HG03196 (cell line): ENCODE measurements at regions not wholly inside any gene's neighbourhood (a gene's known extent, or its start where the extent isn't known, plus 50 kb on each side); places are given as distances from the start of the nearest gene placed in this dataset.
"Not testable (repeated sequence)": the region's sequence is repeated elsewhere in the genome, so short reads cannot be mapped to it uniquely, and the experiment has no call there.

ENCODE experiments used
- ATAC-seq: cut with Tn5 transposase; IDR thresholded peaks from one replicate; pipeline ENCODE4 v1.9.1; 2021; ENCODE audit not compliant: unreplicated experiment

DNA sequence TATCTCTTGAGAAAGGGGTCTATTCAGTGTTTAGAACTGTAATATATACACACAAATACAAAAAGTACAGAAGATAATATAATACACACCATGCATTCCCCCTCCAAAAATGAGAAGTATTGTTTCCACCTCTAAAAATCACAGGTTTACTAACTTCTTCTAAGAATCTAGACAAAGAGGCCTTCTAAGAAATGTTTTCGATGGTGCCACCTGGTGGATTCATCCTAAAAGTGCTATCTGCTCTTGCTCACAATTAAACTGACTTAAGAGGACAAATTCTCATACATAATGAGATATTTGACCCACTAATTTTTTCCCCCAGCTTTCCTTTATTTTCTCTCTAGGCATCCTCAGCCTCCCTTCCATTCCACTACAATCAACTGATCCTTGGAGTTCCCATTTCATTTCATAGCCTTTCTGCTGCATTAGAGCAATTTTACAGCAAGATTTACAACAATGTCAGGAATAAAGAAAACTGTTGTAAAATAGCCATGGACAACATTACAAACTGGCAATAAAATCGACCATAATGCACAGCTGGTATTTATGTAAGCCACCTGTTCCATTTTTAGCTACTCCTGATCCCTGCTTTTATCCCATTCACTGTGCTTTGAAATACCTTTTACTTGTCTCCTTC is 124.6 kb downstream of the ARRDC4 start:
- ATAC-seq: peak; percentile 58

DNA sequence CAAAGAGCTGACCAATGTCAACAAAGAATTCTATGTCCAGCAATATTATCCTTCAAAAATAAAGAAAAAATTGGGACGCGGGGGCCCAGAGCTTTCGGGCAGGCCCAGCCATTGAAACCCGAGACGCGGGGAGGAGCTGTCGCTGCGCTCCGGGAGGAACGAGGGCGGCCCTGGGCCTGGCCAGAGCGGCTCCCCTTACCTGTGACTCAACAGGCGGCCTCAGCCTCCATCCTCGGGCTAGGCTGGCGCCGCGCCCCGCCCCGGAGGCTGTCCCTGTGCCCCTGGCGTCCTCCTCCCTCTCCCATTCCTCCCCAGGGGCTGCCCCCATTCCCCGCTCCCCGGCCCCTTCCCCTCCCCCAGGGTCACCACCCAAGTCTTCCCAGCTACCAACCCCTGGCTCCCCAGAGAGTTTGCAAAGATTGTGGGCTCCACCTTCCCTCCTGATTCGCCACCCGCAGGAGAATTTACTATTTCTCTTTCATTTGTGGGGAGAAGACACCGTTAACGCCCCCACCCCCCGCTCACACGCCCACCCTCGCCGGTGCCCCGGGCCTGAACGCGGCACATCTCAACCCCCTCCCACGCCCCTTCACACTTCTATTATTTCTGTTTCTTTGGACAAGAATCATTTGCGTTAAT is 127.9 kb downstream of the ARRDC4 start:
- ATAC-seq: not testable (repeated sequence)

- not testable (repeated sequence) for ATAC-seq
Observed at GRCh38 chr15:98089352-98089751, 128.8 kb downstream of the ARRDC4 start.

DNA sequence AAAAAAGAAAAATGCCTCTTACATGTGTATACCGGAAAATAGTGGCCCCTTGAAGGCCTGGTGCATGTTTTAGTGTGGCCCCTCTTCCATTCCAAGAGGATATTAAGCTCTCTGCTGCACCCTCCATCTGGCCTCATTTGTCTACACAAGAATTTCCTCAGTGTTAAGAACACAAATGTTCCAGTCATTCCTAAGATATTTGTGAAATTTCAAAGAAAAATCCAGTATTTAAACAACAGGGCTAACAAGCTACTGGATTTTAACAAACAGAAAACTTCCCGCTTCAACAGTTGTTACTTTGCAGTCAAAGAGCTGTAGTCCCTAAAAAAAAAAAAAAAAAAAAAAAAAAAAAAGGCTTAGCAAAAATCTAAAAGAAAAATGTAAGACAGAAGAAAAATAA is 137.5 kb downstream of the ARRDC4 start:
- not testable (repeated sequence) for ATAC-seq

DNA sequence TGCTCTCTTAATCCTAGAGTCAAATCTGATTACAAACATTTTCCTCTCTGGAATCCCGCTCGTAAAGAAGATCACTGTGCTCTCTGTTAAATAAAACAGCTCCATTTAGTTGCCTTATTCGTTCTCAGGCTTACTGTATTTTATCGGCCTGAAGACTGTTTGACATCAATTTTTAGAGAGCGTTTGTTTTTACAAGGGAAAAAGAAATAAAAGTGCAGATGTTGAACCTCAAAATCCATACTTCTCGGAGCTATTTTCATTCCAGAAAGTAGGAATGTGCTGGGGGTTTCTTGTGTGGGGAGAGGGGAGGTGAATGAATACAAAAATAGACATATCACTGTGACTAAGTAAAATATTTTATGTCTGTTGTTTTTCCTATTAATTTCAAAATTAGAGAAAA is 140.1 kb downstream of the ARRDC4 start:
- ATAC-seq: not testable (repeated sequence)

DNA sequence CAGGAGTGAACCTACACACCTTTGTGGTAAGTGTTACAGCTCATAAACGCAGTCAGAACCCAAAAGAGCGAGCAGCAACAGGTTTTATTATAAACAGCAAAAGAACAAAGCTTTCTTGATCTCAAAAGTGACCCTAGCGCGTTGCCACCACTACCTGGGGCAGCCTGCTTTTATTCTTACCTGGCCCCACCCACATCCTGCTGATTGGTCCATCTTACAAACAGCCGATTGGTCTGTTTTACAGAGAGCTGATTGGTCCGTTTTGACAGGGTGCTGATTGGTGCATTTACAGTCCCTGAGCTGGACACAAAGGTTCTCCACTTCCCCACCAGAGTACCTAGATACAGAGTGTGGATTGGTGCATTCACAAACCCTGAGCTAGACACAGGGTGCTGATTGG is 143.1 kb downstream of the ARRDC4 start:
- no peak for ATAC-seq

GRCh38 chr15:98104386-98105151 is 144.1 kb downstream of the ARRDC4 start:
- not testable (repeated sequence) for ATAC-seq

DNA sequence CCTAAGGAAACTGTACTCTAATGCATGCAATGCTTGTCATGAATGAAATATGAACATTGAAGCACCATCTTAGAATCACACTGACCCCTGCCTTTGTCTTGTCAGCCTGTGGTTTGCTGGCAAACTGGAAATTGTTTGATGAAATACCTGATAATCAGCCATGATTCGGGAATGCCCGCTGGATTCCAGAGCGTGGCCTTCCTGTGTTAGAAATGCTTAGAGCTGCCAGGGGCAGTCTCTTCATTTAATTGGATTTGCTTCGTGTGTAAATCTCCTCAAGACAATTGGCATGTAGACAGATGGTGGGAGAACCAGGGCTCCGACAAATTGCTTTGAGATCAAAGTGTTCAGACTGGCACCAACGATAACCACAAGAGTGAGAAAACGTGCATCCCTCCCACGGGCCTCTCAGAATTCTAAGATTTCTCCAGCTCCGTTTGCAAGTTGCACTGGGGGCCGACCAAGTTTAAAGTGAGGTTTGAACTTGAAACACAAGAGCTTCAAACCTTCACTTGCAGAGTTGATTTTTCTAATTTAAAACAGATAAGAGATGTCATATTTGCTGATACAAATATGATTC is 146.2 kb downstream of the ARRDC4 start:
- ATAC-seq: not testable (repeated sequence)

DNA sequence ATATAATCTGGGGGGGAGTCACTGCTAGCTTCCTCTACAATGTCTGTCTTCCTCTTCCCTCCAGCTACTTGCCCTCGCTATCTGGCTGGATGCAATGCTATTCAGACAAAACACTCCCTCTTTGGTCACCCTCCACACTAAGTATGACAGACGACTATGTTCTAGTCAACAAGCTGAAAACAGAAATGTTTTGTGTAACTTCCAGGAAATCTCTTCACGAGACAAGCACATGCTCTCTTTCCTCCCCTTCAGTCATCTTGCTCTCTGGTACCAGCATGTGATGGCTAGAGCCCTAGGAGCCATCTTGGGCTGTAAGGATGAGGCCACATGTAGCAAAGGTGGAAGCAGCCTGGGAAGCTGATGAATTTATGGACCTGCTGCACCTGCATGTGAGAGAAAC is 151.3 kb downstream of the ARRDC4 start:
- no peak for ATAC-seq

GRCh38 chr15:98113327-98113726 is 152.8 kb downstream of the ARRDC4 start:
- no peak for ATAC-seq

- ATAC-seq: no peak
Observed at GRCh38 chr15:98120561-98120960, 160.1 kb downstream of the ARRDC4 start.

DNA sequence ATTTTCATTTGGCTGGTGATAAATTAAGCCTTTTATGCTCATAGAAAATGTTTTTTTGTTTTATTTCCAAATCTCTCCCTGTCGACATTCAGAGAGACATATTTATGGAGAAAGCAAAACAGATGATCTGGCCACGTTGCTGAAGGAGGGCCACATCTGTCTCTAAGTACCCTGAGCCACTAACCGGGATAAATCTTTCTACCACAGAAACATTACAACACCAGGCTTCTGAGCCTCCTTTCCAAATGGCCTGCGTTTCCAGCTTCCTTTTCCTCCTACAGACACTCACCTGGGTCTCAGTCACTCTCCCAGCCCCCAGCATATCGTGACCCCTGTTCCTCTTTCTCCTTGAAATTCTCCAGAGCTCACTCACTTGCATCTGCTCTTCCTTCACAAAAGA is 161.0 kb downstream of the ARRDC4 start:
- ATAC-seq: no peak

- ATAC-seq: no peak
Observed at GRCh38 chr15:98121957-98122356, 161.5 kb downstream of the ARRDC4 start.

GRCh38 chr15:98123297-98123696 is 162.8 kb downstream of the ARRDC4 start:
- no peak for ATAC-seq

- no peak for ATAC-seq
Observed at GRCh38 chr15:98123834-98124233, 163.3 kb downstream of the ARRDC4 start.

GRCh38 chr15:98124581-98124980 is 164.1 kb downstream of the ARRDC4 start:
- no peak for ATAC-seq

DNA sequence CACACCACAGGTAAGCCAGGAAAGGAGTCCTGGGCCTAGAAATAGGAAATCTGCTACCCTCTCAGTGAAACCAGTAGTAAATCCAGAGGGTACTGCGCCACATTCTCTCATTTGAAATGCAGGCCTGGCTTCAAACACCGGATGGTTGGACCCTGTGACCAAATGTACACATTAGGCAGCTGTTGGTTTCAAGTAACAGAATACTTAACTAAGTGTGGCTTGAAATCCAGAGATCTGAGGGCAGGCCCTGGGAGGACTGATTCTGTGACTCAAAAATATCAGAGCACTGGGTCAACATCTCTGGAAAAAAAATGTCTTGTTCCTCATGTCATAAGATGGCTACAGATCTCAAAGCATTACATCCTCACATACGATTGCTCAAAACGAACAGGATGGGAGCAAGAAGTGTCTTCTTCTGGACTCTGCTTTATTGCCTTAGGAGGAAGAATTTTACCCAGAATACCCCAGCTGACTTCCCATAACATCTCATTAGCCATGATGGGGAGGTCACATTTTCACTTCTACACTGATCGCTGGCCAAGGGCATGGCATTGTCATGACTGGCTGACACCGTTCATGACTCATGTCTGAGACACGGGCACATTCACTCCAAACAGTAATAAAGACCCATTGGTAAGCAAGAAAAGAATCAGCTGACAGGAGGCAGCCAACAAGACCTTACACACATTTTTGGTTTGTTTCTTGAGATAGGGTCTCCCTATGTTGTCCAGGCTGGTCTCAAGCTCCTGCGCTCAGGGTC is 166.0 kb downstream of the ARRDC4 start:
- no peak for ATAC-seq

DNA sequence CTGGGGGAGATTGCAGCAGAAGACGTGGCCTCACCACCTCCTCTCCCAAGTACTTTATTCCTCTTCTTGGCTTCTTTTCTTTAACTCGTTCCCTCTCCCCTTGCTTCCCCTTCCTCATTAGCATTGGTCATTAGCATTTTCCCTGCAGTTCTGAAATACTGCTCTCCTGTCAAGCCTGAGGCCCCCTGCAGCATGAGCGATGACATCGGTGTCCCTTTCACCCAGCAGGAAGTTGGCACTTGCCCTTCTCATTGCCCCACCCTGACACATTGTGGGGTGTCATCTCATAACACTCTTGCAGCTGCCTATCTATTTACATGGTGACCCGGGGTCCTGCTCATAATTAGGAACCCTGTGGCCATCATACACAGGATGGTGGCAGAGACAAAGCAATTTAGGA is 167.1 kb downstream of the ARRDC4 start:
- ATAC-seq: no peak

DNA sequence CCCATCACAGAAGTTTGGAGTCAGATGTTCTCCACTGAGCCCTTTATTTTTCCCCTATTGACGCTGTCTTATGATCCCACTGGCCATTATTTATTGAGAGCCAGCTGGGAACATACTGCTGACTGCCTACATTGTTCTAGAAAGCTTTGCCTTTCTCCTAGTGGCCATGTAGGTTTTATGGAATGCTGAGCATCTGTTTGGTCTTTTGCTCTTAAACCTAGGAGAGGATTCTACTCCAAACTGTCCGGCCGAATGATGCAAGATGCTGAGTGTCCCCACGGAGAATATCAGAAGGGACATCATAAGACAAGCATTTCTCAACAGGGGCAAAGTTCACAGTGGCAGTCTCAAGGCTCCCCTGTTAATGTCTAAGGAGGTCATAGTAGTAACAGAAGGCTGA is 171.4 kb downstream of the ARRDC4 start:
- no peak for ATAC-seq

- no peak for ATAC-seq
Observed at GRCh38 chr15:98134905-98135304, 174.4 kb downstream of the ARRDC4 start.

DNA sequence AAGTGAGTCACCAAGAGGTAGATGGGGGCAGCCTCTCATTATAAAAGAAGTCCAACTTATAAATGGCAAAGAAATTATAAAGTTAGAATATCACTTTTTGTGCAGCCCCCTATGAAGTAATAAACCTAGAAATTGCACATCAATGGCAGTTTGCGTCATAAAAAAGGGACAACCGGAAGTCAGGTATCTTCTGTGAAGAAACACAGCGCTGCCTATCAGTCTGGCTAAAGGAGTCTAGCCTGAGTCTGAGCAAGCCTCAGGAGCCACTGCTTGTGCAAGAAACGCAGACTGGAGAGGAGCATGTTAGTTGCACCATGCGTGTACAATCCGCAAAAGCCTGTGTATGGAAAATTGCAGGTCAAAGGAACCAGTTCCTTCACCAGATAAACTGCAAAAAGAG is 178.4 kb downstream of the ARRDC4 start:
- no peak for ATAC-seq
